HEK293 (cell line): ENCODE measurements at regions not wholly inside any gene's neighbourhood (a gene's known extent, or its start where the extent isn't known, plus 50 kb on each side); places are given as distances from the start of the nearest gene placed in this dataset.
"Not testable (repeated sequence)": the region's sequence is repeated elsewhere in the genome, so short reads cannot be mapped to it uniquely, and the experiment has no call there.

ENCODE experiments used
- CTCF ChIA-PET: fragments of 350-600 bp; formaldehyde crosslinking; extraction: SDS; loops from one replicate; lab custom pipeline; 2021; ENCODE audit warnings: antibody characterized with exemption; lab: Yijun Ruan, JAX
- POLR2A ChIA-PET: fragments of 300-600 bp; formaldehyde crosslinking; extraction: SDS; loops from one replicate; lab custom pipeline; 2020; ENCODE audit warnings: antibody characterized with exemption, inconsistent platforms; lab: Yijun Ruan, JAX
- H3K27ac ChIP-seq: fragments of 200-500 bp; sonication (Bioruptor generic); 2 replicates; pipeline ENCODE4 v1.5.1; 2014; ENCODE audit warnings: low read depth, low read length, control low read depth, inconsistent platforms; ENCODE audit errors: extremely low read depth
- H3K36me3 ChIP-seq, 2 experiments: fragments of 200-500 bp in 1 of 2; sonication (Bioruptor generic) in 1 of 2; 1 replicate in 1 of 2; 2 replicates in 1 of 2; pipeline ENCODE4 v1.5.1; 2014 to 2017; ENCODE audit warnings: inconsistent platforms in 2 of 2, low read length in 2 of 2; ENCODE audit not compliant: control insufficient read depth in 2 of 2, insufficient read depth in 1 of 2
- H3K4me1 ChIP-seq: fragments of 200-500 bp; sonication (Bioruptor generic); 2 replicates; pipeline ENCODE4 v1.5.1; 2014; ENCODE audit warnings: mild to moderate bottlenecking, low read length, inconsistent platforms; ENCODE audit not compliant: control insufficient read depth, insufficient read depth
- H3K4me3 ChIP-seq: 2 replicates; pipeline ENCODE4 v1.5.1; 2011; ENCODE audit warnings: low read depth, mild to moderate bottlenecking, control low read depth, low read length, moderate library complexity
- H3K9me3 ChIP-seq: fragments of 200-500 bp; sonication (Bioruptor generic); 2 replicates; pipeline ENCODE4 v1.5.1; 2014; ENCODE audit warnings: low read depth, low read length, inconsistent platforms; ENCODE audit not compliant: control insufficient read depth, insufficient read depth
- GLIS2 ChIP-seq: fragments of 450-650 bp; formaldehyde crosslinking; IDR thresholded peaks from 2 replicates; pipeline ENCODE4 v1.5.1; 2016; ENCODE audit warnings: missing biosample characterization, missing genetic modification characterization
- INSM2 ChIP-seq: fragments of 450-650 bp; formaldehyde crosslinking; IDR thresholded peaks from 2 replicates; pipeline ENCODE4 v1.5.1; 2016; ENCODE audit warnings: missing biosample characterization, missing genetic modification characterization
- REPIN1 ChIP-seq: fragments of 450-650 bp; formaldehyde crosslinking; IDR thresholded peaks from 2 replicates; pipeline ENCODE4 v1.5.1; 2017; ENCODE audit warnings: missing biosample characterization, missing genetic modification characterization, low read depth
- WT1 ChIP-seq: fragments of 450-650 bp; formaldehyde crosslinking; IDR thresholded peaks from 2 replicates; pipeline ENCODE4 v1.5.1; 2016; ENCODE audit warnings: missing biosample characterization, missing genetic modification characterization
- ZBTB21 ChIP-seq: fragments of 450-650 bp; formaldehyde crosslinking; IDR thresholded peaks from 2 replicates; pipeline ENCODE4 v1.5.1; 2017; ENCODE audit warnings: missing biosample characterization, missing genetic modification characterization
- ZEB2 ChIP-seq: fragments of 450-650 bp; formaldehyde crosslinking; IDR thresholded peaks from 2 replicates; pipeline ENCODE4 v1.5.1; 2016; ENCODE audit warnings: missing biosample characterization, missing genetic modification characterization
- ZFHX2 ChIP-seq: fragments of 450-650 bp; formaldehyde crosslinking; conservative IDR thresholded peaks from 2 replicates; pipeline ENCODE4 v1.5.1; 2016; ENCODE audit warnings: missing biosample characterization, missing genetic modification characterization
- ZNF449 ChIP-seq: fragments of 450-650 bp; formaldehyde crosslinking; IDR thresholded peaks from 2 replicates; pipeline ENCODE4 v1.5.1; 2017; ENCODE audit warnings: missing biosample characterization, mild to moderate bottlenecking, missing genetic modification characterization, moderate library complexity
- ZNF639 ChIP-seq: fragments of 450-650 bp; formaldehyde crosslinking; IDR thresholded peaks from 2 replicates; pipeline ENCODE4 v1.5.1; 2016; ENCODE audit warnings: missing biosample characterization, missing genetic modification characterization
- ZNF645 ChIP-seq: fragments of 450-650 bp; formaldehyde crosslinking; IDR thresholded peaks from 2 replicates; pipeline ENCODE4; 2016; ENCODE audit warnings: missing biosample characterization, missing genetic modification characterization
- ZNF76 ChIP-seq: fragments of 450-650 bp; formaldehyde crosslinking; IDR thresholded peaks from 2 replicates; pipeline ENCODE4; 2016; ENCODE audit warnings: low read depth, missing biosample characterization, missing genetic modification characterization, borderline replicate concordance

- H3K4me3 ChIP-seq, H3K27ac ChIP-seq, POLR2A ChIA-PET, H3K9me3 ChIP-seq, H3K36me3 ChIP-seq, CTCF ChIA-PET, H3K4me1 ChIP-seq: not testable (repeated sequence)
Observed at GRCh38 chr2:131832209-131832780, 304.6 kb downstream of the CCDC74A start.

GRCh38 chr2:131832917-131833316 lies 305.2 kb downstream of the CCDC74A start:
- H3K4me1 ChIP-seq, H3K9me3 ChIP-seq, POLR2A ChIA-PET, H3K27ac ChIP-seq, H3K4me3 ChIP-seq, CTCF ChIA-PET, H3K36me3 ChIP-seq: not testable (repeated sequence)

GRCh38 chr2:131833367-131834202 lies 305.9 kb downstream of the CCDC74A start:
- H3K27ac ChIP-seq, H3K9me3 ChIP-seq, CTCF ChIA-PET, POLR2A ChIA-PET, H3K36me3 ChIP-seq, H3K4me1 ChIP-seq, H3K4me3 ChIP-seq: not testable (repeated sequence)

- CTCF ChIA-PET: not testable (repeated sequence)
Observed at GRCh38 chr2:131834203-131835020, 306.7 kb downstream of the CCDC74A start.

GRCh38 chr2:131835022-131835421 lies 307.3 kb downstream of the CCDC74A start:
- CTCF ChIA-PET, H3K36me3 ChIP-seq, H3K9me3 ChIP-seq, POLR2A ChIA-PET, H3K4me1 ChIP-seq, H3K4me3 ChIP-seq, H3K27ac ChIP-seq: not testable (repeated sequence)

More at GRCh38 chr2:131834203-131835020, 306.7 kb downstream of the CCDC74A start:
- H3K9me3 ChIP-seq, H3K4me1 ChIP-seq, POLR2A ChIA-PET, H3K36me3 ChIP-seq, H3K4me3 ChIP-seq, H3K27ac ChIP-seq: not testable (repeated sequence)

- Histone ChIP-seq H3K27ac (no peak overlapping the region), H3K9me3 (no peaks in the 10 kb centered on the region), H3K4me1 (no peaks in the 10 kb centered on the region), H3K4me3 (no peak overlapping the region), H3K36me3 (no peaks in the 10 kb centered on the region)
- ChIA-PET POLR2A (no interaction called here), CTCF (no interaction called here)
- TF ChIP-seq GLIS2 (tag by site-specific recombination) (no peak), ZBTB21 (tag by site-specific recombination) (no peak), ZEB2 (tag by site-specific recombination) (no peak), REPIN1 (no peak), ZNF639 (no peak), ZNF76 (no peak), INSM2 (tag by site-specific recombination) (no peak), ZNF645 (tag by site-specific recombination) (no peak), ZFHX2 (tag by site-specific recombination) (no peak), WT1 (tag by site-specific recombination) (no peak), ZNF449 (tag by site-specific recombination) (no peak)
Observed at GRCh38 chr2:131835621-131836091, 308.0 kb downstream of the CCDC74A start.
